ENCODE measurements at regions not wholly inside any gene's neighbourhood (a gene's known extent, or its start where the extent isn't known, plus 50 kb on each side); places are given as distances from the start of the nearest gene placed in this dataset.

DNA sequence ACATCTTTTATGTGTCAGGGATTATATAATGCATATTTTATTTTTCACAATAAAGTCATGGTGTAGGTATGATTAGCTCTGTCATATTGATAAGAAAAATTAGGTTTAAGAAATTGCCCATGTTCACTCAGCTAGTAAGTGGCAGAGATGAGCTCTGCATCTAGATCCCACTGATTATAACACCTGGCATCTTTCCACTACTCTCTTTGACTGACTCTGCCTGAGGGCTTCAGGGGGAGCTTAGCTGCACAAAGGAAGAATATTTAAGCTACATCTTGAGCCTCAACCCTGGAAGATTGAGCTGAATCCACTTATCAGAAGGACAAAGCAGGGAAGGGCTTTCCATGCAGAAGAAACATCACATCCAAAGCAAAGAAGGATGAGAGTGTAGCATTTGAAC is 190.4 kb downstream of the MIS18A start:
- no peak overlapping the region for H3K4ac ChIP-seq (ENCODE audit: low read depth in 1 of 2, low read length in 2 of 2)
- no peak overlapping the region for H3K23ac ChIP-seq (ENCODE audit: low read length in 2 of 2)
- no peak overlapping the region for H3K14ac ChIP-seq (ENCODE audit: low read length in 2 of 2)
- no peaks in the 10 kb centered on the region for H3K36me3 ChIP-seq (ENCODE audit: control insufficient read depth in 1 of 2, insufficient read depth in 2 of 2, low read depth in 1 of 2, low read length in 2 of 2)
- no peak overlapping the region for H3K4me2 ChIP-seq (ENCODE audit: low read length, poor library complexity, severe bottlenecking)
- H2BK5ac ChIP-seq (ENCODE audit: low read depth, low read length, poor library complexity, severe bottlenecking): no peak overlapping the region
- no peak for DNase-seq
- H2AFZ ChIP-seq (ENCODE audit: low read depth, low read length): no peak overlapping the region
- peaks cover 0 to 3% of the 10 kb centered on the region in 2 experiments for H3K27me3 ChIP-seq (ENCODE audit: control insufficient read depth in 1 of 2, insufficient read depth in 1 of 2, low read length in 2 of 2)
- H3K27ac ChIP-seq (ENCODE audit: low read length, poor library complexity, severe bottlenecking): no peak overlapping the region
- H3K18ac ChIP-seq (ENCODE audit: low read depth in 1 of 2, low read length in 2 of 2): no peak overlapping the region
- H4K91ac ChIP-seq (ENCODE audit: low read length): no peak overlapping the region
- no peak overlapping the region for H2AK5ac ChIP-seq (ENCODE audit: low read length, severe bottlenecking)
- no peak overlapping the region for H4K8ac ChIP-seq (ENCODE audit: low read length)
- H3K9me3 ChIP-seq (ENCODE audit: control insufficient read depth, low read length): peaks cover 4% of the 10 kb centered on the region
- no peaks in the 10 kb centered on the region for H3K79me1 ChIP-seq (replicated peaks; ENCODE audit: low read length, poor library complexity, severe bottlenecking)
- no peaks in the 10 kb centered on the region for H3K4me1 ChIP-seq (ENCODE audit: control insufficient read depth, insufficient read depth, low read depth, low read length)
- H2BK12ac ChIP-seq (ENCODE audit: low read length in 2 of 2): no peak overlapping the region
- H3K9ac ChIP-seq (ENCODE audit: low read length): no peak overlapping the region
- no peak overlapping the region for H2BK15ac ChIP-seq (ENCODE audit: low read depth, poor library complexity, severe bottlenecking)
- no peak overlapping the region for H3K4me3 ChIP-seq (ENCODE audit: insufficient read depth in 1 of 2, low read depth in 1 of 2, low read length in 2 of 2)
- no peak overlapping the region for H2BK120ac ChIP-seq (ENCODE audit: low read depth, low read length)

GRCh38 chr21:32087447-32087846 is 191.4 kb downstream of the MIS18A start:
- H2BK5ac ChIP-seq (ENCODE audit: low read depth, low read length, poor library complexity, severe bottlenecking): no peak overlapping the region
- no peaks in the 10 kb centered on the region for H3K4me1 ChIP-seq (ENCODE audit: control insufficient read depth, insufficient read depth, low read depth, low read length)
- no peak overlapping the region for H3K14ac ChIP-seq (ENCODE audit: low read length in 2 of 2)
- H3K9me3 ChIP-seq (ENCODE audit: control insufficient read depth, low read length): no peaks in the 10 kb centered on the region
- H3K27me3 ChIP-seq (ENCODE audit: control insufficient read depth in 1 of 2, insufficient read depth in 1 of 2, low read length in 2 of 2): peaks cover 0 to 3% of the 10 kb centered on the region in 2 experiments
- H3K36me3 ChIP-seq (ENCODE audit: control insufficient read depth in 1 of 2, insufficient read depth in 2 of 2, low read depth in 1 of 2, low read length in 2 of 2): no peaks in the 10 kb centered on the region
- no peak overlapping the region for H2AFZ ChIP-seq (ENCODE audit: low read depth, low read length)
- no peak overlapping the region for H3K4me3 ChIP-seq (ENCODE audit: insufficient read depth in 1 of 2, low read depth in 1 of 2, low read length in 2 of 2)
- H4K91ac ChIP-seq (ENCODE audit: low read length): no peak overlapping the region
- no peak overlapping the region for H2BK120ac ChIP-seq (ENCODE audit: low read depth, low read length)
- H3K79me1 ChIP-seq (replicated peaks; ENCODE audit: low read length, poor library complexity, severe bottlenecking): no peaks in the 10 kb centered on the region
- 65% methylated on average over 1 of the region's 1 CpG for WGBS
- H3K27ac ChIP-seq (ENCODE audit: low read length, poor library complexity, severe bottlenecking): no peak overlapping the region
- no peak overlapping the region for H3K9ac ChIP-seq (ENCODE audit: low read length)
- DNase-seq: no peak
- H2BK15ac ChIP-seq (ENCODE audit: low read depth, poor library complexity, severe bottlenecking): no peak overlapping the region
- no peak overlapping the region for H2AK5ac ChIP-seq (ENCODE audit: low read length, severe bottlenecking)
- H3K4ac ChIP-seq (ENCODE audit: low read depth in 1 of 2, low read length in 2 of 2): no peak overlapping the region
- no peak overlapping the region for H3K23ac ChIP-seq (ENCODE audit: low read length in 2 of 2)
- H3K18ac ChIP-seq (ENCODE audit: low read depth in 1 of 2, low read length in 2 of 2): no peak overlapping the region
- no peak overlapping the region for H4K8ac ChIP-seq (ENCODE audit: low read length)
- no peak overlapping the region for H3K4me2 ChIP-seq (ENCODE audit: low read length, poor library complexity, severe bottlenecking)
- no peak overlapping the region for H2BK12ac ChIP-seq (ENCODE audit: low read length in 2 of 2)

GRCh38 chr21:32083197-32083596 is 195.7 kb downstream of the MIS18A start:
- Histone ChIP-seq H3K4me1 (ENCODE audit: control insufficient read depth, insufficient read depth, low read depth, low read length) (no peaks in the 10 kb centered on the region), H2BK15ac (ENCODE audit: low read depth, poor library complexity, severe bottlenecking) (no peak overlapping the region), H2BK12ac (ENCODE audit: low read length in 2 of 2) (no peak overlapping the region), H3K4me3 (ENCODE audit: insufficient read depth in 1 of 2, low read depth in 1 of 2, low read length in 2 of 2) (no peak overlapping the region), H3K14ac (ENCODE audit: low read length in 2 of 2) (no peak overlapping the region), H2AK5ac (ENCODE audit: low read length, severe bottlenecking) (no peak overlapping the region), H2BK5ac (ENCODE audit: low read depth, low read length, poor library complexity, severe bottlenecking) (no peak overlapping the region), H3K79me1 (replicated peaks; ENCODE audit: low read length, poor library complexity, severe bottlenecking) (no peaks in the 10 kb centered on the region), H4K8ac (ENCODE audit: low read length) (no peak overlapping the region), H3K27ac (ENCODE audit: low read length, poor library complexity, severe bottlenecking) (no peak overlapping the region), H3K27me3 (ENCODE audit: control insufficient read depth in 1 of 2, insufficient read depth in 1 of 2, low read length in 2 of 2) (no peaks in the 10 kb centered on the region), H3K18ac (ENCODE audit: low read depth in 1 of 2, low read length in 2 of 2) (no peak overlapping the region), H3K23ac (ENCODE audit: low read length in 2 of 2) (no peak overlapping the region), H3K9me3 (ENCODE audit: control insufficient read depth, low read length) (no peaks in the 10 kb centered on the region), H3K4me2 (ENCODE audit: low read length, poor library complexity, severe bottlenecking) (no peak overlapping the region), H4K91ac (ENCODE audit: low read length) (no peak overlapping the region), H3K36me3 (ENCODE audit: control insufficient read depth in 1 of 2, insufficient read depth in 2 of 2, low read depth in 1 of 2, low read length in 2 of 2) (no peaks in the 10 kb centered on the region), H2BK120ac (ENCODE audit: low read depth, low read length) (no peak overlapping the region), H3K9ac (ENCODE audit: low read length) (no peak overlapping the region), H2AFZ (ENCODE audit: low read depth, low read length) (no peak overlapping the region), H3K4ac (ENCODE audit: low read depth in 1 of 2, low read length in 2 of 2) (no peak overlapping the region)
- DNase-seq: no peak
- no CpG with 5 or more reads among the region's 2 CpGs for WGBS

- 74% methylated on average over 4 of the region's 5 CpGs for WGBS
- Histone ChIP-seq H3K36me3 (ENCODE audit: control insufficient read depth in 1 of 2, insufficient read depth in 2 of 2, low read depth in 1 of 2, low read length in 2 of 2) (no peaks in the 10 kb centered on the region), H3K9ac (ENCODE audit: low read length) (no peak overlapping the region), H3K4me1 (ENCODE audit: control insufficient read depth, insufficient read depth, low read depth, low read length) (no peaks in the 10 kb centered on the region), H2BK12ac (ENCODE audit: low read length in 2 of 2) (no peak overlapping the region), H2AFZ (ENCODE audit: low read depth, low read length) (no peak overlapping the region), H3K14ac (ENCODE audit: low read length in 2 of 2) (no peak overlapping the region), H2BK15ac (ENCODE audit: low read depth, poor library complexity, severe bottlenecking) (no peak overlapping the region), H2BK5ac (ENCODE audit: low read depth, low read length, poor library complexity, severe bottlenecking) (no peak overlapping the region), H2BK120ac (ENCODE audit: low read depth, low read length) (no peak overlapping the region), H3K4me2 (ENCODE audit: low read length, poor library complexity, severe bottlenecking) (no peak overlapping the region), H4K91ac (ENCODE audit: low read length) (no peak overlapping the region), H3K79me1 (replicated peaks; ENCODE audit: low read length, poor library complexity, severe bottlenecking) (no peaks in the 10 kb centered on the region), H4K8ac (ENCODE audit: low read length) (no peak overlapping the region), H3K27me3 (ENCODE audit: control insufficient read depth in 1 of 2, insufficient read depth in 1 of 2, low read length in 2 of 2) (no peaks in the 10 kb centered on the region), H3K18ac (ENCODE audit: low read depth in 1 of 2, low read length in 2 of 2) (no peak overlapping the region), H3K4ac (ENCODE audit: low read depth in 1 of 2, low read length in 2 of 2) (no peak overlapping the region), H3K4me3 (ENCODE audit: insufficient read depth in 1 of 2, low read depth in 1 of 2, low read length in 2 of 2) (no peak overlapping the region), H2AK5ac (ENCODE audit: low read length, severe bottlenecking) (no peak overlapping the region), H3K27ac (ENCODE audit: low read length, poor library complexity, severe bottlenecking) (no peak overlapping the region), H3K9me3 (ENCODE audit: control insufficient read depth, low read length) (no peaks in the 10 kb centered on the region), H3K23ac (ENCODE audit: low read length in 2 of 2) (no peak overlapping the region)
- DNase-seq: no peak
Measured at GRCh38 chr21:32082466-32082865, 196.4 kb downstream of the MIS18A start.
